Ishikawa (cell line): ENCODE measurements at regions not wholly inside any gene's neighbourhood (a gene's known extent, or its start where the extent isn't known, plus 50 kb on each side); places are given as distances from the start of the nearest gene placed in this dataset.

ENCODE experiments used
- EGR1 ChIP-seq: IDR thresholded peaks from 2 replicates; pipeline ENCODE4 v1.6.1; 2012
- EP300 ChIP-seq: IDR thresholded peaks from 2 replicates; pipeline ENCODE4 v1.6.1; 2012; ENCODE audit warnings: borderline replicate concordance
- FOXM1 ChIP-seq: IDR thresholded peaks from 2 replicates; pipeline ENCODE4 v1.6.1; 2012; ENCODE audit warnings: low read depth, borderline replicate concordance
- RAD21 ChIP-seq: IDR thresholded peaks from 2 replicates; pipeline ENCODE4 v1.6.1; 2012; ENCODE audit warnings: low read depth
- TEAD4 ChIP-seq: IDR thresholded peaks from 2 replicates; pipeline ENCODE4 v1.6.1; 2012
- ZBTB7A ChIP-seq: IDR thresholded peaks from 2 replicates; pipeline ENCODE4 v1.6.1; 2012; ENCODE audit warnings: low read depth
- TF ChIP-seq, protein P1 (sequence below): IDR thresholded peaks from 2 replicates; pipeline ENCODE4 v1.6.1; 2012

GRCh38 chr13:44660050-44660449 is 83.9 kb upstream of the TSC22D1 start:
- TF ChIP-seq RAD21 (no peak), EGR1 (no peak), EP300 (no peak), ZBTB7A (no peak), FOXM1 (no peak), TEAD4 (no peak)
- TF ChIP-seq, protein P1, sequence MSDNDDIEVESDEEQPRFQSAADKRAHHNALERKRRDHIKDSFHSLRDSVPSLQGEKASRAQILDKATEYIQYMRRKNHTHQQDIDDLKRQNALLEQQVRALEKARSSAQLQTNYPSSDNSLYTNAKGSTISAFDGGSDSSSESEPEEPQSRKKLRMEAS = no peak
